Stimulated activated CD8-positive, alpha-beta memory T cell treated with anti-CD3 and anti-CD28 coated beads, Interleukin-12 subunit alpha, Interleukin-12 subunit beta, amount 100 ng/mL, for 24 hours (primary cell): ENCODE measurements at regions not wholly inside any gene's neighbourhood (a gene's known extent, or its start where the extent isn't known, plus 50 kb on each side); places are given as distances from the start of the nearest gene placed in this dataset.

ENCODE experiments used
- DNase-seq: peaks from one replicate; pipeline ENCODE4 v3.0.0-alpha.2; 2020; ENCODE audit errors: extremely low read depth

GRCh38 chr16:51431517-51432241 is 280.6 kb upstream of the SALL1 start:
- DNase-seq: no peak

- no peak for DNase-seq
Observed at GRCh38 chr16:51430716-51431369, 279.8 kb upstream of the SALL1 start.

- DNase-seq: no peak
Observed at GRCh38 chr16:51429041-51429440, 278.0 kb upstream of the SALL1 start.

- DNase-seq: no peak
Observed at GRCh38 chr16:51427085-51427484, 276.0 kb upstream of the SALL1 start.

GRCh38 chr16:51426276-51426675 is 275.2 kb upstream of the SALL1 start:
- DNase-seq: no peak

GRCh38 chr16:51420247-51420646 is 269.2 kb upstream of the SALL1 start:
- no peak for DNase-seq

GRCh38 chr16:51419768-51420167 is 268.7 kb upstream of the SALL1 start:
- DNase-seq: no peak

- no peak for DNase-seq
Observed at GRCh38 chr16:51418258-51418657, 267.2 kb upstream of the SALL1 start.

- DNase-seq: no peak
Observed at GRCh38 chr16:51416926-51417325, 265.9 kb upstream of the SALL1 start.

- no peak for DNase-seq
Observed at GRCh38 chr16:51410125-51410524, 259.1 kb upstream of the SALL1 start.

GRCh38 chr16:51409001-51409675 is 258.1 kb upstream of the SALL1 start:
- no peak for DNase-seq

- DNase-seq: no peak
Observed at GRCh38 chr16:51408357-51408756, 257.3 kb upstream of the SALL1 start.

GRCh38 chr16:51407921-51408320 is 256.9 kb upstream of the SALL1 start:
- no peak for DNase-seq

GRCh38 chr16:51407199-51407598 is 256.1 kb upstream of the SALL1 start:
- no peak for DNase-seq

GRCh38 chr16:51405361-51405760 is 254.3 kb upstream of the SALL1 start:
- no peak for DNase-seq

- no peak for DNase-seq
Observed at GRCh38 chr16:51404386-51404785, 253.3 kb upstream of the SALL1 start.

- DNase-seq: no peak
Observed at GRCh38 chr16:51402785-51403184, 251.7 kb upstream of the SALL1 start.

GRCh38 chr16:51402298-51402697 is 251.2 kb upstream of the SALL1 start:
- no peak for DNase-seq

GRCh38 chr16:51401673-51402072 is 250.6 kb upstream of the SALL1 start:
- DNase-seq: no peak

- DNase-seq: no peak
Observed at GRCh38 chr16:51399908-51400670, 249.0 kb upstream of the SALL1 start.

GRCh38 chr16:51394421-51394820 is 243.4 kb upstream of the SALL1 start:
- no peak for DNase-seq

GRCh38 chr16:51393381-51394005 is 242.4 kb upstream of the SALL1 start:
- DNase-seq: no peak
